Activated CD8-positive, alpha-beta memory T cell treated with anti-CD3 and anti-CD28 coated beads, Interleukin-2, amount 50 U/mL, for 24 hours (primary cell): ENCODE measurements at regions not wholly inside any gene's neighbourhood (a gene's known extent, or its start where the extent isn't known, plus 50 kb on each side); places are given as distances from the start of the nearest gene placed in this dataset.
"Not testable (repeated sequence)": the region's sequence is repeated elsewhere in the genome, so short reads cannot be mapped to it uniquely, and the experiment has no call there.

Source experiments
- DNase-seq: peaks from one replicate; pipeline ENCODE4 v3.0.0-alpha.2; 2020; ENCODE audit errors: extremely low read depth

DNA sequence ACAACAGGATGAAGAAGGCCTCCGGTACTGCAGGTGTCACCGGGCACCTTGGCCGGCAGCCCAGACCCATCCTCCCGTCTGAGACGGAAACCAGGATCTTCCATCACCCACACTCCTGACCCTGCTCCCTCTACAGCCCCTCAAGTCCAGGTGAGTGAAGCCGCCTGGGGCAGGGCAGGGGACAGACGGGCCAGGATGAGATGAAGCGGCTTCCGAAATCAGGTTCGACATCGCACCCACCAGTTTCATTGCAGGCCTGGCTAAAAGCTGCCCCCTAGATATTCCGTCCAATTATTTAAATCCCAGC is 639.1 kb downstream of the TBC1D22A start:
- DNase-seq, result no peak

- DNase-seq, result no peak
Measured at GRCh38 chr22:47400701-47401591, 638.5 kb downstream of the TBC1D22A start.

DNA sequence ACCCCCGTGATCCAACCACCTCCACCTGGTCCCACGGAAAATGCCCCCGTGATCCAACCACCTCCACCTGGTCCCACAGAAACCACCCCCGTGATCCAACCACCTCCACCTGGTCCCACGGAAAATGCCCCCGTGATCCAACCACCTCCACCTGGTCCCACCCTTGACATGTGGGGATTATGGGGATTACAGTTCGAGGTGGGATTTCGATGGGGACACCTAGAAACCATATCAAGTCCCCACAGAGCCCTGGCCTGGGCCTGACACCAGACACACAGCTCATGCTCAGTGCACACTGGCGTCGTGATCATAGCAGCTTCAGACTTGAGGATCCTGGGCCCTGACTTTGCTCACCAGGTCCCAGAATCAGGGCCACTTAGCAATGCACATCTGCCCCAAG is 637.7 kb downstream of the TBC1D22A start:
- not testable (repeated sequence) for DNase-seq

GRCh38 chr22:47398921-47399790 is 636.7 kb downstream of the TBC1D22A start:
- DNase-seq, result no peak

- DNase-seq, result no peak
Measured at GRCh38 chr22:47398491-47398890, 636.0 kb downstream of the TBC1D22A start.

DNA sequence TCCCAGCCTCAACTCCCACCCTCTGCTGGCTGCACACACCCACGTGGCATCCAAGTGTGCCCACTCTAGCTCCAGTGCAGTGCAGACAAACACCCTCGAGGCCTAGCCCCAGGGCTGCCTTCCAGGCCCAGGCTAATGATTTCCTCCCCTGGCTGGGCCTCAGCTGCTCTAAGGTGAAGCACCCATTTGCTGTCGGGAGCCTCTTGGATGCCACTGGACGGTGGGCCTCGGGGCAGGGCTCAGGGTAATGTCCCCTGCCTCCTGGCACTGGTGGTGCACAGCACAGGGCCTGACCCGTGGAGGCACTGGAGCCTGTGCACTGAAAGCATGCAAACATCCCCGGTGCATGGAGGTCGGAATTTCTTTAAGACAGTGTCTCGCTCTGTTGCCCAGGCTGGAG is 635.2 kb downstream of the TBC1D22A start:
- no peak for DNase-seq

DNA sequence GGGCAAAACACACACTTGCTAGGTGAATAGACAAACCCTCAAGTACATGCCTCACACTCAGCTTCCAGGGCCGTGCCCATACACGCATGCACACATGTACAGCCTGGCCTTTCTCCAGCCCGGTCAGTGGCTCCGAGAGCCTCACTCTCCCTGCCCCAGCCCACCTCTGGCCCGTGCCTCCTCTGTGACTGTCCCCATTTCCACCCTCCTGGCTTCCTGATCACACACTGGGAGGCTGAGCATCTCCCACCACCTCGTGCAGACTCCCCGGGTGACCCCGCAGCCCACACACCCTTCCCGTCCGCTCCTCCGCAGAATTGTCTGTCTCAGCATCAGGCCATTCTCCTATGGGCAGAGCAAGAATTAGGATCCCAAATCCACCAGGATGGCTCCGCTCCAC is 634.1 kb downstream of the TBC1D22A start:
- no peak for DNase-seq

DNA sequence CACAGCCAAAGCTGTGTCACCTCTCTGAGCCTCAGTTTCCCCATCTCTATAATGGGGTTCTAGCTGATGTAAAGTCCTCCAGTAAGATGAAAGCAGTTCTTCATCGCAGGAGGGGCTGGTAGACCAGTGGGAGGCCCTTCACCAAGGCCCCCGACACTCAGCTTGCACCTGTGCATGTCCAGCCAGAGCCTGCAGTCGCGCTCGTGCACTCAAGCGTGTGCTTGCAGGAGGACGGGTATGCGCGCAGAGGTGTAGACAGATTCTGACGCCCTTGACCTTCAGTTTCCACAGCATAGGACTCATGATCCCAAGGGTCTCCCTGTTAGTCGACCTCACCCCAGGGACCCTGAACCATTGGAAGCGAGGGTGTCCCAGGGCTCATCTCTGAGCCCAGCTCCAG is 633.7 kb downstream of the TBC1D22A start:
- DNase-seq, result no peak

DNA sequence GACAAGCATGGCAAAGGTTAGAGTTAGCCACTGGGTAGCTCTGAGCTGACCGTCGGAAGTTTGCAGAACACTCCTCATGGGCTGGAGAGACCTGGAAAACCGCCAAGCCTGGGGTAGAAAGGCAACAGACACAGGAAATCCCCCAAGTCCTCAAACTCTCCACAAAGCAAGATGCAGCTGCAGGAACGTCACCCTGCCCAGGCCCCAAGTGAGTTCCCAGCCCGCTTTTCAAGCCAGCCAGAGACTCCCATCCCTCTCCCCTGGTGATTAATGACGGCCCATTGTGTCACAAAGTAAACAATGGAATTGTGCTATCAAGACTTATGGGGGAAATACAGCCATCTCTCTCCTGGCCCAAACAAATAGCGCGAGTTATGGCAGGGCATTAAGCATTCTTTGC is 633.0 kb downstream of the TBC1D22A start:
- no peak for DNase-seq

DNA sequence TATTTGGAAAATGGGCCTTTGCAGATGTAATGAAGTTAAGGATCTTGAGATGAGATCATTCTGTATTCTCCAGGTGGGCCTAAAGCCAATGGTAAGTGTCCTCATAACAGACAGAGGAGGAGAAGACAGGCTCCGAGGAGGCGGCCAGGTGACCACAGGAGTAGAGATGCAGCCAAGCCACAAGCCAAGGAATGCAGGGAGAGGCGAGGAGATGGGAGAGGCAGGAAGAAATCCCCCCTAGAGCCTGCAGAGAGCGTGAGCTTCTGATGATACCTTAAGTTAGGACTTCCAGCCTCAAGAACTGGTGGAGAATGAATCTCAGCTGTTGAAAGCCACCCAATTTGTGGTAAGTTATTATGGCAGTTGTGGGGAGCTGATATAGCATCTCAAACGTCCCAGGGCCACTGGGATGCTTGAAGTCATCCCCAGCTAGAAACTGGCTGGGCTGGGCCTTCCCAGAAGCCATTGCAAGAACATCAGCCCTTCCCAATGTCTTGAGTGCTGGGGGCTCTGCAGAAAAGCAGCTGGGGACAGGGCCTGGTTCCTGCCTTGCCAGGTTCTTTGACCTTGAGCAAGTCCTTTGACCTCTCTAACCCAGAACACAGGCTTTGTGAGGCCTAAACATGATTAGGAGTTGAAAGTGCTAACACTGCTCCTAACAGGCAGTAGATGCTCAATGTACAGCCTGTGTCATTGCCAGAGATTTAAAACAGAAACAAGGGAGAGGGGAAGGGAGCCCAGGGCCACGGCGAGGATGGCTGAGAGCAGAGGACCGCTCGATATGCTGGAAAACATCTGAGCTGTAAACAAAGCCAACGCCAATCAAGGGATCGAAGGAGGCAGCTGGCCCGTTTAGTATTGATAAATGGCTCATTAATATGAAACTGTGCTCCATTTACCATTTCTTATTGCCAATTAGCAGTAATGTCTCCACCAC is 632.3 kb downstream of the TBC1D22A start:
- no peak for DNase-seq

DNA sequence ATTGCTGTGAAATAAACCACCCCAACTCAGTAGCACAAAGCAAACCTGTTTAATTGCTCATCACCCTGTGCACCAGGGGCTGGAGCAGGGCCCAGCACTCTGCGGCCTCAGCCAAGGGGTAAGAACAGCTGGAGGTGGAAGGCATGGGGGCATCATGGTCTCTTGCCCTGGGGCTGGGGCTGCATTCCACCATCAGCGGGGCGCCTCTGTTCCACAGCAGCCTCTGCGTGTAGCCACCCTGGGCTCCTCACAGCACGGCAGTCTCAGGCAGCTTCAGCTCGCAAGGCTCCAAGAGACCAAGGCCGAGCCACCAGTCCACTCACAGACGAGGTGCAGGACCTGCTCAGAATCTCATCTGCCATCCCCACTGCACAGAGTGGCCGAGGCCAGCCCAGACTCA is 630.7 kb downstream of the TBC1D22A start:
- DNase-seq, result no peak

DNA sequence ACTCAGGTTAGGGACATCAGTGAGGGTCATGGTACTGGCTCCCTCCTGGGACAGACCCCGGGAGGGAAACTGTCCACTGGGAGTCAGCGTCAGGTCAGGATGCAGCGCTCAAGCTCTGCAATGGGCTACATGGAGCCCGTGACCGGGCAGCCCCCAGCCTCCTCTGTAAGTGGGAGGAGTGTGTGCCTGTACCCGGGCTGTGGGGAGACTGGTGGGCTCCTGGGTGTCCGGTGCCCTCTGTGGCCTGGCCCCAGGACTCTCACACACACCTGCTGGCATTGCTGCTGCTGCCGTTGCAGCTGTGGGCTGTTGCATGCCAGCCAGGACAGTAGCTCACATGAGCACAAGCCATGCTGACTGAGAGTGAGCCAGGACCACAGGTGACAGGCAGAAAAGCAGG is 630.3 kb downstream of the TBC1D22A start:
- DNase-seq, result no peak

GRCh38 chr22:47392054-47392347 is 629.6 kb downstream of the TBC1D22A start:
- DNase-seq, result no peak

DNA sequence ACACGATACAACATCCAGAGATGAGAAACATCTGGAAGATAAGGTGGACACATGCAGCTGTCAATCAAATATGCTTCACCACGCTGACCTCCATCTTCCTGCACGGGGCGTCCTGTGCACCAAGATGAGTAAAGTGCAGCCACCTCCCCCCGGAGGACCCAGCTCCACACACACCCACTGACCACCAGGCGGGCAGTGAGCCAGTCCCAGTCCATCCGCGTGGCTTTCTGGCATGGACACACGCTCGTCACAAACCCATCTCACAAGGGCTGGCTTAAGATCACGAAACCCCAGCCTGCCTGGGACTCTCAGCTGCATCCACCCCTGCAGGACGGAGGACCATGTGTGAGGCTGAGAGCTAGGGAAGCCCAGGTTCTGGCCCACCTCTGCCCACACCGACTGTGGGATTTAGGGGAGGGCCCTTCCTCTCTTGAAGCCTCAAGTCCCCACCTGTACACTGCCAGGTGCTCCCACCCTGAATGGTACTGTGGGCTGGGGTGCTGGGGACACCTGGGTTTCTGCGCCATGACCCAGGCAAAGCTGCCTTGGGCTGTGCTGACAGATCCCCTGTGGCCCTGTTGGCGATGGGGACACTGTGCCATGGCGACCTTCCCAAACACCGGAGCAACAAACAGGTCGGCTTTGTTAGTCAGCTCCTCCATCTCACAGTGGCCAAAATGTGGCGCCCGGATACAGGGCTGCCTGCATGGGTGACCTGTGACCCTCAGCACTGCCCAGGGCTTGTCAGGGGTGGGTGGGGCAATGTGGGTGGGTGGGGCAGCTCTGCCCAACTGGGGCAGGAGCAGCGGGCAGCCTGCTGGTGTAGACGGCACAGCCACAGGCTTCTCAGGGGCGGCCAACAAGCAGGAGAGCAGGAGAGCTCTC is 629.0 kb downstream of the TBC1D22A start:
- DNase-seq, result no peak

DNA sequence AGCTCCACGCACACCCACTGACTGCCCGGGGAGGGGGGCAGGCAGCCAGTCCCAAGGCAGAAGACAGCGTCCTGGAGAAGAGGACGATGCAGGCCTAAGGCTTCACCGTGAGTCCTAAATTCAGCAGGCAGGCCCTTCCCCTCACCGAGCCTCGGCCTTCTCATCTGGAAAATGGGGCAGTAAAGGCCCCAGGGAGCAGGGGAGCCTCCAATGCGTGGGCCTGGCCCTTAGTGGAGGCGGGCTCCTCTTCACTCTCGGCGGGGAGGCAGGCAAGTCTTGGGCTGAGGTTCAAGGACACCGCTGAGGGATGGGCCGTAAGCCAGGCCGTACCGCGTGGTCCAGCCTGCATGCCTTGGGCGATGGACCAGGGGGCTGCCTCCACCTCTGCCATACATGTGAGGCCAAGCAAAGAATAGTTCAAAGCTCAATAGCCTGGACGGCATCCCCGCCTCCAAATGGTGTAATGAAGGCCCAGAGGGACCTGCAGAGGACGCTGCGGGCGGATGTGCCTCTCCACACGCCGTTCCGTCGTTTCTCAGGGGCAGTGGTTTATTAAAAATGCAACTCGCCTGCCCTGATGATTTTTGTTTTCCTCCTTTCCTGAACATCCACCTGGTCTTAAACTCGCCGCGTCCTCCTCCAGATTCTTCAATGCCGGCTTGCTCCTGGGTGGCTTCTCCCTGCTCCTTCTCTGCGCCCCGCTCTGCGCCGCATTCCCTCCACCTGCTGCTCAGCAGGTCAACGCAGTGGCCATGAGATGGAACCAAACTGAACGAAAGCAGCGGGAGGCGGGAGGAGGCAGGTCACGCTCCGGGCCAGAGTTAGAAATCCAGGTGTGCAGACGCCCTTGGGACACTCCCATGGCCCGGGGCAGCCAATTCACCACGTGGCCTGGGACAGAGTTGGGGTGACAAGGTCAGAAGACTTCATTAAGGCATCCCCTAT is 627.8 kb downstream of the TBC1D22A start:
- DNase-seq, result no peak

- DNase-seq, result no peak
Measured at GRCh38 chr22:47389201-47389600, 626.8 kb downstream of the TBC1D22A start.

DNA sequence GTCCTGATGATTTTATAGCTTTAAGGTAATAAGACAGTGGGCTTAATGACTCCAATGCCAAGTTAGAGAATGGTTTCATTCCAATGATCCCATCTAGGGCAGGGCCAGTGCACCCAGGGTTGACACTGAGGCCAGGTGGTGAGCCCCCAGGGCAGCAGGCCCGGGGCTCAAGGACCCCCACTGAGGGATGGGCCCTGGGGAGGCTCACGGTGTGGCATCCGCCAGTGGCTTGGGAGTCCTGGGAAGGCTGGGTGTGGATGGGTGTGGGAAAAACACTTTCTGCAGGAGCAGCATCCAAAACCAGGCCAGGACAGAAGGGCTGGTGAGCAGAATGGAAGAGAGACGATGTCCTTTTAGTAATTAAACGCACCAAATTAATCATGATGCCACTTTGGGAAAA is 626.3 kb downstream of the TBC1D22A start:
- no peak for DNase-seq

DNA sequence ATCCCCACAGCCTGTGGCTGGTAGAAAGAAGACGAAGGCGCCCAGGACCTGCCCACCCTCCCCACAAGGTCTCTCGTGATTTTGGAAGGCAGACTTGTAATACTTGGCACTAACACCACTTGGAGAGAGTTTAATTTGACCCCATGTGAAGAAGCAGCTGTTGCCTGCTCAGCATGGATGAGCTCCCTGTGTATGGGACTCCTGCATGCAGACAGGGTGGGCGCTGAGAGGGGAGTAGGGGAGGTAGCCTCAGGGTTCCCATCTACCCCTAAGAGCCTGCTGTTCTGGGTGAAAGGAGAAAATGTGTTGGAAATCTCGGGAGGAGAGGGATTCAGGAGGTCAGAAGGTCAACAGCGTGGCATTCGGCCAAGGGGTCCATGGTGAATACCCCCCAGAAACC is 625.9 kb downstream of the TBC1D22A start:
- DNase-seq, result no peak

DNA sequence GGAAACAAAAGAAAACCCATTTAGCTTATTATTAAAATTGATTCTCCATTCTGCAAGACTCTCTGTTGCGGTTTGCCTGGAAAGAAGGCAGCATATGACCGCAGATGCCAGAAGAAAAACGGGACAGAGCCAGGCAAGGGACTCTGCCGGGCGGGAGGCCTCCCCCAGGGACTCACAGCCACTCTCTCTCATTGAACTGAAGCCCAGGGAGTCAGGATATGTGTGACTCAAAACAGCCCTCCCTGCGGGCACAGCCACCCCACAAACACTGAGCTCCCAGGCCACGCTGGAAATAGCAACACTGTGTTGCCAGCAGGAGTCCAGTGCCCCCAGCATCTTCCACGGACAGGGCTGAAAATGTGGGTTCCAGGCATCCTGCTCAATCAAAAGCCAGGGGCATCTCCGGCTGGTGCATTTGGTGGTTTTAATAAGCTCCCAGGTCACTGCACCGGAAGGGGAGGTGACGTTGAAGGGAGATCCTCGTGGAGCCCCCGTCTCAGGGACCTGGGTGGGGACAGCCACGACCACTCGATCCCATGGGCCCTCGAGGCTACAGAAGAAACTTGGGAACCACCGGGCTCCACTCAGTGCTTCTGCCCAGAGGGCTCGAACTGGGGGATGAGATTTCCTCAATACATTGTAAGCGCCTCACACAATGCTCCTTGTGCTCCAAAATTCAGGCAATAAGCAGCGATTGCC is 624.5 kb downstream of the TBC1D22A start:
- DNase-seq, result no peak
